GM19372 (cell line): ENCODE measurements at regions not wholly inside any gene's neighbourhood (a gene's known extent, or its start where the extent isn't known, plus 50 kb on each side); places are given as distances from the start of the nearest gene placed in this dataset.

Experiments
- ATAC-seq: cut with Tn5 transposase; IDR thresholded peaks from one replicate; pipeline ENCODE4 v1.9.1; 2021; ENCODE audit warnings: mild to moderate bottlenecking, low read depth, moderate library complexity; ENCODE audit not compliant: unreplicated experiment

DNA sequence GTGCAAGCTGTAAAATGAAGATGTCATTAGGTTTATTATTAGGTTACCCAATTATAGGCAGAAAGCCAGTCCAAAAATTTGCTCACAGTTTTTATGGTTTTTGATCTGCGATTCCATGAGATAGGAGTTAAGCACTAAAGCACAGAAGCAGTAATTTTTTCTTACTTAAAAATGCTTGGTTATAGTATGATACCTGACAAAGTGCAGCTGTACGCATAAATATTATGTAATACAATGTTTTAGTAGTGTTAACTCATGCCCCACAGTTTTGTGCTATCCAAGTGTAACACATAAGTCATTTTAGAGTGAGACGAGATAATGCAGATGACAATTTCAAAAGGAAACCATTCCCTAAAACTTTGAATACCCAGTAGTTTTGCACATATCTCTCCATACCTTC is 357.8 kb downstream of the TMA16 start:
- ATAC-seq, result no peak

- ATAC-seq, result no peak
These were observed 363.4 kb downstream of the TMA16 start for GRCh38 chr4:163857903-163858302.

GRCh38 chr4:163858515-163858914 is 364.0 kb downstream of the TMA16 start:
- no peak for ATAC-seq

DNA sequence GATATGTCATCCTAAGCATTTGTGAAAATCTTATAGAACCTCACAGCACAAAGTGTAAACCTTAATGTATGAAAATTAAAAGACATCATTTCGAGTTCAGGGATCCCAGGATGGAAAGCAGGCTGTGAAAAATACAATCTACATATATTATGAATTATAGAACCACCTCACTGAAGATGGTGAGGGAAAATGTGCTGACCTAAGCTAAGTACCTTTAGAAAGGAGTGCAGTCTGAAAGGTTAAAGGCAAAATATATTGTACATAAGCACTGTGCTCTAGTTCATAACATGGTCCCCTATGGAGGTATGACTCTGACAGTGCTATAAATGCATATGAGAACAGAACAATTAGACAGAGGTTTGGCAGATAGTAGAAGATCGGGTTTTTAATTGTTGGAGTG is 368.6 kb downstream of the TMA16 start:
- no peak for ATAC-seq

- ATAC-seq, result no peak
These were observed 370.5 kb downstream of the TMA16 start for GRCh38 chr4:163865010-163865409.

DNA sequence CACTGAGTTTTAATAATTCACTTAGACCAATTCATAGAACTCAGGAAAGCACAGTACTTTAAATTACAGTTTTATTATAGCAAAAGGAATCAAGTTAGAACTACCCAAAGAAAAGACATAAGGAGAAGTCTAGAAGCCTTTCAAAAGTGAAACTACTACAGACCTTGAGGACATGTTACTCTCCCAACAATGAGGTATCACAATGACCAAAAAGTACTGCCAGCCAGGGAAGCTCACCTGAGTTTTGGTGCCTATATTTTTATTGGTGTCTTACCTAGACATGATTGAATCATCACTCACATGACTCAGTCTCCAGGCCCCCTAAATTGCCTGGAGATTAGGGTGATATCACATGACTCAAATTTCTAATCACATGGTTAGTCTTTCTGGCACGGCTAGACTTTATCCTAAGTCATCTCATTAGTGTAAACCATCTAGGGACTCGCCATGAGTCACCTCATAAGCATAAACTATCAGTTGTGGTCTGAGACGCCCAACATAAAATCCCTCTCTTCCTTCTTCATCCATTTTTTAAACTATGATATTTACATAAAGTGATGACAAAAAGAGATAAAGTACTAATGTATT is 372.3 kb downstream of the TMA16 start:
- no peak for ATAC-seq

DNA sequence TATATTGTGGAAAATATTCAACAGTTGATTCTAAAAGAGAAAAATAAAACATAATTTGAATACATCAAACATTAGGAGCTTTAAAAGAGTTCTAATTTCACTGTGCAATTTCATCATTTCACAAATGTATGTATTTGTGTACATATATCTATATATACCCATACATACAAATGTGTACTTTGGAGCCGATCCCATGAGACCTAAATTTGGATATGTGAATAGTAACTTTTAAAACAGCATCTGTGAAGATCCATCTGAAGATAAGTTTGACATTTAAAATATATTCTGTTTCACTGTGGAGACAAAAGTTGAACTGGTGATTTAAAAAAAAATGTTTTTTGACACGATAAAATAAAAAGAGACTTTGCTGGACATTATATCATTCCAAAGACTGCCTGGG is 374.0 kb downstream of the TMA16 start:
- no peak for ATAC-seq

DNA sequence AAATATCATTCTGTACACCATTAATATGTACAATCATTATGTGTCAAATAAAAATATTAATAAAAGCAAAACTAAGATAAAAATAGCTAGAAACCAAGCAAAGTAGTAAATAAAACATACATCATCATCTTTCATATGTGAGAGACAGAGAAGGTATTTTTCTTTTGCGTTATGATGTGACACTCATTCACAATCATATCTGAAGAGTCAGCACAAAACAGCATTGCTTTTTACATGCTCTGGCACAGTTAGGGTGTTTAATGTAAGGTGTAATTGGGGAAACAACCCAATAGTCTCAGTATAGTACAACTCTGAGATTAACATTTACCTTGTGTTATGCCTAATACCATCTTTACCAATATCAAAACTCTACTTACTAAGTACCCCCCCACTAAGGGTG is 376.6 kb downstream of the TMA16 start:
- ATAC-seq, result no peak

DNA sequence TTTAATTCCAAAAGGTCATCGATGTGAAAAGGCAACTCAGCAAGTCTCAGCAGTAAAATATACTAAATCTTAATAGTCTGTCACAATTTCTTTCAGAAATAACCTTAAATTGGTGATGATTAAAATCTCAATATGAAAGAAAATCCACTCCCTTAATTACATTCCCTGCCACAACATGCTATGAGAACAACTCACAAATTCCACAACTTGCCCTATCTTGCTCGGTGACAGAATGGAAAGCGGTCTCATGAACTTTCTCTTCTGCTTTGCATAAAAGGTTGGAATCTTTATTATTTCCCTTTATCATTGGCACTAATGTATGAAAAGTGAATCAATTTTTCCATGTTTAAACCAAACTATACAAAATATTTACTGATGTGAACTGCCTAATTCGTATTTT is 380.8 kb downstream of the TMA16 start:
- ATAC-seq, result no peak

- ATAC-seq, result no peak
These were observed 384.0 kb downstream of the TMA16 start for GRCh38 chr4:163878336-163879121.

- no peak for ATAC-seq
These were observed 397.9 kb downstream of the TMA16 start for GRCh38 chr4:163892417-163892816.

DNA sequence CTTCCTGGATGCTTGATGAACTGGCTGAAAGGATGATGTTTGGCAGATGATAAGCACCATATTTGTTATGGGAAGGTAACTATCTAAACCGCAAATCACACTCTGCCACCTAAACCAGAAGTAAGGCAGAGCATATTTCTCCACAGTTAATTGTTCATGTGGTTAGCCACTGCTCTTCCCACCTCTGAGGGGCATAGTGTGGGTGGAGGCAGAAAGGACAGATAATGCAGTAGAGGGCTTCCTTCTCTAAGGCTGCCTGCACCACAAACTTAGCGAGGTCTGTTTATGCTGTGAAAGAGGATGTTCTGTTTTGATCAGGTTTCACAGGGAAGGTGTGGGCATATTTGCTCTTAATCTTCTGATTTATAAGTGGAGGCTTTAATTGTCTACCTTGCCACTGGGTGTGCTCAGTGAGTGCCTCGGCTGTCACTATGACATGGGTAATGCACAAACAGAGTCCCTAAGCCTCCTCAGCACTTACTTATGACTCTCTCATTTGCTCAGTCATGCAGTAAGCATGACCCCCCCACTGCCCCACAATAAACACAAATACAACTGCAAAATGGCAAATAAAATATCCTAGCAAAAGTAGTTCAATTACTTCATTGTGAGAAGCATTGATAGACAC is 401.0 kb downstream of the TMA16 start:
- ATAC-seq, result no peak

- ATAC-seq, result no peak
These were observed 406.8 kb downstream of the TMA16 start for GRCh38 chr4:163901319-163901718.

DNA sequence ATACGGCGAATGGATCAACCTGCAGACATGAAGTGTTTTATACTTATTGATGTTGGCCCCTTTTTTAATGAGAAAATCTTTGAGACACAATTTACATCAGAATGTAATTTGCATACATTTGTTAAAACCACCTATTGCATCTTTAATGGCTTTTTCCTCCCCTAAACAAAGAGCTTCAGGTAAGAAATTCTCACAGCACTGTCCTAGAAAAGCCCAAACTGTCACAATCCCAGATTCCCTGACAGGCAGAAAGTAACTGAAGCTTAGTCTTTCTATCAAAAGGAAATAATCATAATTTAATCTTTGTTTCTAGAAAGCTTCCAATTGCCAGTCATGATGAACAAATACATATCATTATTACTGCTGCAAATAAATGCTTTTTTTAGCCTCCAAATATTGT is 407.9 kb downstream of the TMA16 start:
- ATAC-seq, result no peak

DNA sequence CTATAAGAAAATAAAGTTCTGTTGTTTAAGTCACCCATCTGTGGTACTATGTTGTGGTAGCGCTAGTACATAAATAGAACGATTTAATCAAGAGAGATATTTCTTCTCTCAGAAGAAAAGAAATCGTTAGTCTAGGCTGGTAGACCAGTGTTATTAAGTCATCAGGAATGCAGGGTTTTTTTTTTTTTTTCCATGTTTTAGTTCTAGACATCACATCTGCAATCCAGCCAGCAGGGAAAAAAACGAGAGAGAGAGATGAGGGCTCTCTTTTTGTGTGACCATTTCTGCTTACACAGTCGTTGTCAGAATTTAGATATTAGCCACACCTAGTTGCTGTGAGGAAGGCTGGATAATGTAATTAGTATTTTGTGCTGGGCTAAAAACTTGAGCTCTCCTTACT is 417.4 kb downstream of the TMA16 start:
- no peak for ATAC-seq

GRCh38 chr4:163913571-163913970 is 419.1 kb downstream of the TMA16 start:
- no peak for ATAC-seq

DNA sequence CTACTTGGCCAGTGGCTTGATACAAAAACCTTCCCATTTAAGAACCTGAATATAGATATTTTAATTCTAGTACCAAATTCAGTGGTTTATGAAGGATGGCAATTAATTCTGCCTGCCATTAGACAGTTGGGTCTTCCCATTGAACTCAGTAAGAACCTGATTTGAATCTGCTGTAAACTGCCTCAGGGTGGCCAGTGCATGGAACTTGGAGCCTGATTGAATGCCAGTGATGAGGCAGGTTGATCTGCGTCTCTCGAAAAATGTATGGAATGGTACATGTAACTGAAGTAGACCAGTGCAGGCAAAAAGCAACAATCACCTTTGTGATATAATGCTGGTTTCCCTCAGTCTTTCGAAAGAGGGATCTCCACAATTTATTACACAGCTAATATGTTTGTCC is 421.4 kb downstream of the TMA16 start:
- no peak for ATAC-seq

- ATAC-seq, result no peak
These were observed 425.9 kb downstream of the TMA16 start for GRCh38 chr4:163920426-163920825.

GRCh38 chr4:163922302-163922701 is 427.8 kb downstream of the TMA16 start:
- no peak for ATAC-seq

- ATAC-seq, result no peak
These were observed 428.6 kb downstream of the TMA16 start for GRCh38 chr4:163923092-163923491.

- no peak for ATAC-seq
These were observed 435.6 kb downstream of the TMA16 start for GRCh38 chr4:163930086-163930485.

GRCh38 chr4:163932504-163932903 is 438.0 kb downstream of the TMA16 start:
- ATAC-seq, result no peak
